Transverse colon (tissue), 4 donors: ENCODE measurements at regions not wholly inside any gene's neighbourhood (a gene's known extent, or its start where the extent isn't known, plus 50 kb on each side); places are given as distances from the start of the nearest gene placed in this dataset.

Source experiments
- EP300 ChIP-seq: sonication (generic); formaldehyde crosslinking; IDR thresholded peaks from one replicate; pipeline ENCODE4 v1.6.1; 2017; ENCODE audit warnings: antibody characterized with exemption, low read depth
- POLR2A ChIP-seq: fragments of 450-650 bp; IDR thresholded peaks from one replicate; pipeline ENCODE4 v1.6.1; 2016; ENCODE audit warnings: antibody characterized with exemption, mild to moderate bottlenecking, moderate library complexity
- POLR2AphosphoS5 ChIP-seq, 3 donors: sonication (generic); formaldehyde crosslinking; IDR thresholded peaks; one replicate each; pipeline ENCODE4 v1.6.1; 2016; ENCODE audit warnings: antibody characterized with exemption in 3 of 3
- TF ChIP-seq, protein P1 (sequence below), 5 experiments: fragments of 200-600 bp in 3 of 5; fragments of 450-650 bp in 2 of 5; sonication (generic) in 3 of 5; IDR thresholded peaks; 1 replicate in 2 of 5; 2 replicates in 3 of 5; pipeline ENCODE4 v1.5.1; 2016 to 2017; ENCODE audit warnings: antibody characterized with exemption in 5 of 5, inconsistent platforms in 3 of 5, mild to moderate bottlenecking in 2 of 5, moderate library complexity in 1 of 5

DNA sequence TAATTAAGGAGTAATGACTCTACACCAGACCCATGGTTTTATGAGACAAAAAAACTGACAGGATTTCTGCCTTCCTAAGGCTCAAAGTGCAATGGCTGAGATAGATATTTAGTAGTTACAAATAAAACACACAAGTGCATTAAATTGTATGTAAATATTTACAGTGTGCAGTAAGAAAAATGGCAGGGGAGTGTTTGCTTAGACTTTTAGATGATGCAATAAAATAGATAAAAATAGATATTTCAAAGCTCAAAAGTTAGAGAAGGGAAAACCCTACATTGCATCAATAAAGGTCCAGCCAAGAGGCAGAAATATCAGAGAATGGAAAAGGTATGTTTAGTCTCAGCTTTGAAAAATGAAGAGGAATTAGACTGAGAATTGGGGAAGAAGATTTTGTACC is 226.3 kb upstream of the FGGY start:
- TF ChIP-seq POLR2AphosphoS5 (IDR thresholded peaks at IDR 0.05) (no peak), POLR2A (no peak), EP300 (no peak)
- TF ChIP-seq, protein P1, sequence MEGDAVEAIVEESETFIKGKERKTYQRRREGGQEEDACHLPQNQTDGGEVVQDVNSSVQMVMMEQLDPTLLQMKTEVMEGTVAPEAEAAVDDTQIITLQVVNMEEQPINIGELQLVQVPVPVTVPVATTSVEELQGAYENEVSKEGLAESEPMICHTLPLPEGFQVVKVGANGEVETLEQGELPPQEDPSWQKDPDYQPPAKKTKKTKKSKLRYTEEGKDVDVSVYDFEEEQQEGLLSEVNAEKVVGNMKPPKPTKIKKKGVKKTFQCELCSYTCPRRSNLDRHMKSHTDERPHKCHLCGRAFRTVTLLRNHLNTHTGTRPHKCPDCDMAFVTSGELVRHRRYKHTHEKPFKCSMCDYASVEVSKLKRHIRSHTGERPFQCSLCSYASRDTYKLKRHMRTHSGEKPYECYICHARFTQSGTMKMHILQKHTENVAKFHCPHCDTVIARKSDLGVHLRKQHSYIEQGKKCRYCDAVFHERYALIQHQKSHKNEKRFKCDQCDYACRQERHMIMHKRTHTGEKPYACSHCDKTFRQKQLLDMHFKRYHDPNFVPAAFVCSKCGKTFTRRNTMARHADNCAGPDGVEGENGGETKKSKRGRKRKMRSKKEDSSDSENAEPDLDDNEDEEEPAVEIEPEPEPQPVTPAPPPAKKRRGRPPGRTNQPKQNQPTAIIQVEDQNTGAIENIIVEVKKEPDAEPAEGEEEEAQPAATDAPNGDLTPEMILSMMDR (IDR thresholded peaks at IDR 0.05): no peak
